NT2/D1 (cell line): ENCODE measurements at regions not wholly inside any gene's neighbourhood (a gene's known extent, or its start where the extent isn't known, plus 50 kb on each side); places are given as distances from the start of the nearest gene placed in this dataset.

Experiments used
- SUZ12 ChIP-seq: IDR thresholded peaks from 2 replicates; pipeline ENCODE4 v1.6.1; 2011; ENCODE audit not compliant: insufficient read length, insufficient read depth; ENCODE audit errors: extremely low read depth
- YY1 ChIP-seq: IDR thresholded peaks from 2 replicates; pipeline ENCODE4 v1.6.1; 2011; ENCODE audit not compliant: insufficient read length, insufficient read depth
- ZNF274 ChIP-seq: IDR thresholded peaks from 2 replicates; pipeline ENCODE4 v1.6.1; 2011; ENCODE audit warnings: mild to moderate bottlenecking, low read depth, low read length

DNA sequence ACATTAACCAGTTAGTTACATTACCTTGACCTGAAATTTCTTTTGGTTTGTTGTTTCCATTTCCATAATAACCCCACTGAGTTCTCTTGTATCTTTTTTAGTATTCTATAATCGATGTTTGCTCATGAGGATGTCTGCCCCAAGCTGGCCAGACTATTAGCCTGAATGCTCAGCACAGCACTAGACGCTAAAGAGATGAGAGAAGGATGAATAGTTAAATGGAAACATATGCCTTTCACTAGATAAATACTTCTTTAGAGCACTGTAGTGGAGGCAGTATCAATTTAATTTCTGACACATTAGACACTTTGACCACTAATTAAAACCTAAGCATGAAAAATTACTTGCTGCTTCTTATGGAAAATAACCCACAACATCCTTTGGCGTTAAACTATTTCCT lies 654.9 kb upstream of the KCNMB2 start:
- TF ChIP-seq SUZ12 (no peak), YY1 (no peak), ZNF274 (no peak)
